ENCODE measurements at regions not wholly inside any gene's neighbourhood (a gene's known extent, or its start where the extent isn't known, plus 50 kb on each side); places are given as distances from the start of the nearest gene placed in this dataset.

- no peak for DNase-seq
- no peaks in the 10 kb centered on the region for H3K27me3 ChIP-seq (ENCODE audit: control insufficient read depth, insufficient read depth)
- H3K9me3 ChIP-seq (ENCODE audit: control insufficient read depth, low read length), result peaks cover 2% of the 10 kb centered on the region
- H3K27ac ChIP-seq (ENCODE audit: low read length), result no peak overlapping the region
- intact Hi-C loops (cut with DNase I), result no loop called here
- WGBS, result 87% methylated on average over 1 of the region's 1 CpG
- no peak for ATAC-seq
- no peaks in the 10 kb centered on the region for H3K4me1 ChIP-seq (ENCODE audit: control insufficient read depth, insufficient read depth, low read length)
- no peak overlapping the region for H3K4me3 ChIP-seq (ENCODE audit: low read length)
Measured at GRCh38 chr18:10365021-10365500, 89.4 kb upstream of the APCDD1 start.

DNA sequence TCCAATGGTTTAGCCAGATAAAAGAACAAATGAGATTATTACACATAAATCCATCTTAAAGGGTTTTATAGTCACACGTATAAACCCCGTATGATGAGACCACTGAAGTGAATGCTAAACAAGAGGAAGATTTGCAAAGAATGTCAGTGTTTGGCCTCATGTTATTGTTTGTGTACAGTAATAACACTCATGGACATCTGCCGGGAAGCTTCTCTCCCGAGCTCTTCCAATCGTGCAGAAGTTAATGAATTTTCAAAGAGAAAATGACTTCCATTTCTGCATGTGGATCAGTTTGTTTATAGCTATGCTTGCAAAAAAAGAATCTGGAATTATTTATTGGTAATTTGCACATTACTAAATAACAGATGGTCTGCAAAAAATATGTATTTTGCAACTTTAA, 88.5 kb upstream of the APCDD1 start:
- H3K27me3 ChIP-seq (ENCODE audit: control insufficient read depth, insufficient read depth), result no peaks in the 10 kb centered on the region
- intact Hi-C loops (cut with DNase I), result no loop called here
- peaks cover 2% of the 10 kb centered on the region for H3K9me3 ChIP-seq (ENCODE audit: control insufficient read depth, low read length)
- H3K27ac ChIP-seq (ENCODE audit: low read length), result no peak overlapping the region
- H3K4me3 ChIP-seq (ENCODE audit: low read length), result no peak overlapping the region
- WGBS, result 94% methylated on average over 5 of the region's 5 CpGs
- no peaks in the 10 kb centered on the region for H3K4me1 ChIP-seq (ENCODE audit: control insufficient read depth, insufficient read depth, low read length)
- ATAC-seq (no peak), DNase-seq (no peak)

DNA sequence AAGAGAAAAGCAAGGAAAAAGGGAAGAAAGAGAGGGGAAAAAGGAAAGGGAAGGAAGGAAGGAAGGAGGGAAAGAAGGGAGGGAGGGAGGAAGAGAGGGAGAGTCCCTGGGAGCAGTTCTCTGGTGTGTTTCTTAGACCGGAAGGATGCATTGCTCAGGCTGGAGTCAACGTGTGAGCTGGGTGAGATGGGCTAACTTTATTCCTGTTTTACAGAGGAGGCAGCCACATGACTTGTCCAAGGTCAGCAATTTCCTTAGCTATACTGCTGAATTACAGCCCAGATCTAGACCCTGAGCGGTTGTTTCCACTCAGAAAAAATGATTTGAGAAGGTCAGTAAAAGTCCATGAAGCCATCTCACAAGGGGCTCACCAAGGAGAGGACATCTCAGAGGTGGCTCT, 86.6 kb upstream of the APCDD1 start:
- intact Hi-C loops (cut with DNase I), result no loop called here
- H3K4me3 ChIP-seq (ENCODE audit: low read length), result no peak overlapping the region
- H3K27me3 ChIP-seq (ENCODE audit: control insufficient read depth, insufficient read depth), result no peaks in the 10 kb centered on the region
- H3K4me1 ChIP-seq (ENCODE audit: control insufficient read depth, insufficient read depth, low read length), result no peaks in the 10 kb centered on the region
- ATAC-seq (no peak), DNase-seq (no peak)
- WGBS, result 75% methylated on average over 3 of the region's 3 CpGs
- H3K27ac ChIP-seq (ENCODE audit: low read length), result no peak overlapping the region
- peaks cover 2% of the 10 kb centered on the region for H3K9me3 ChIP-seq (ENCODE audit: control insufficient read depth, low read length)

GRCh38 chr18:10368456-10369453, 85.7 kb upstream of the APCDD1 start:
- intact Hi-C loops (cut with DNase I), result no loop called here
- H3K27me3 ChIP-seq (ENCODE audit: control insufficient read depth, insufficient read depth), result no peaks in the 10 kb centered on the region
- H3K4me1 ChIP-seq (ENCODE audit: control insufficient read depth, insufficient read depth, low read length), result no peaks in the 10 kb centered on the region
- no peak for DNase-seq
- 80% methylated on average over 8 of the region's 8 CpGs for WGBS
- H3K4me3 ChIP-seq (ENCODE audit: low read length), result no peak overlapping the region
- H3K9me3 ChIP-seq (ENCODE audit: control insufficient read depth, low read length), result peaks cover 2% of the 10 kb centered on the region
- H3K27ac ChIP-seq (ENCODE audit: low read length), result no peak overlapping the region
- peak in 1 of 2 donors; percentile 39 for ATAC-seq

DNA sequence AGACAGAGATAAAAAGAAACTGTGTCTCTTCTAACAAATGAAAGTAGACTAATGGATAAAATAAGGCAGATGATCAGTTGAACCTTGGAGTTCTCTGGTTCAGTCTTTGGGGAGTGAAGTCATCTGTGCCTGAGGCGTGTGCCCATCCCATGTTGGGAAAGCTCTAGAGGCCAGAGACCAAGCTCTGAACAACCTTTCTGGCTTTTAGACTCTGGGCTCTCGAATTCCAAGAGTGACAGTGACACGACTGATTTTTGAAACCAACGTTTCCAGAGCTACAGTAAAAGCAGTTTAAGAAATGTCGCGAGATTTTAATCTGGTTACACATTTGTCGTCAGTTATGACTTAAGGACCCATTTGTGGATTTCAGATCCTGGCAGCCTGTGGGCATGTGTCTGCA, 83.7 kb upstream of the APCDD1 start:
- H3K27me3 ChIP-seq (ENCODE audit: control insufficient read depth, insufficient read depth), result no peaks in the 10 kb centered on the region
- H3K27ac ChIP-seq (ENCODE audit: low read length), result no peak overlapping the region
- intact Hi-C loops (cut with DNase I), result no loop called here
- DNase-seq, result no peak
- no peaks in the 10 kb centered on the region for H3K4me1 ChIP-seq (ENCODE audit: control insufficient read depth, insufficient read depth, low read length)
- 87% methylated on average over 7 of the region's 7 CpGs for WGBS
- H3K9me3 ChIP-seq (ENCODE audit: control insufficient read depth, low read length), result no peaks in the 10 kb centered on the region
- H3K4me3 ChIP-seq (ENCODE audit: low read length), result no peak overlapping the region
- ATAC-seq, result no peak

DNA sequence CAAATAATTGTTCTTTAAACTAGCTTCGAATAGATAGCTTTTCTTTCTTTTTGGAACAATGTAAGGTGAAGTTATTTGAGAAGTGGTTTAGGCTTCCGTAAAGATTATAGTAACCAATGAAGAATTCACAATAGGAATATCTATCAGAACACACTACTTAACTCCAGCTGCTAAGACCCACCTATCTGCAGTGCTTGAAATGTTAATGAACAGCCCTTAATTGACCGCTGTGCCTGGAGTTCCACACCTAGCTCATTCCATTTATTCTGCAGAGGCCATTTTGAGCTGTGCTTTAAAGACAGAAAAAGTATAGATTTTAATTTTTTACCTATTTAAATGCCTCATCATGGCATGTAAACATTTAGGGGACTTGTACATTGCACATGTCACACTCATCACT, 83.3 kb upstream of the APCDD1 start:
- no peaks in the 10 kb centered on the region for H3K27me3 ChIP-seq (ENCODE audit: control insufficient read depth, insufficient read depth)
- DNase-seq, result no peak
- WGBS, result 92% methylated on average over 3 of the region's 3 CpGs

GRCh38 chr18:10374195-10374594, 80.2 kb upstream of the APCDD1 start:
- ATAC-seq (no peak), DNase-seq (peak in 1 of 3 donors; percentile 58)
- H3K9me3 ChIP-seq (ENCODE audit: control insufficient read depth, low read length), result no peaks in the 10 kb centered on the region
- 91% methylated on average over 10 of the region's 10 CpGs for WGBS
- H3K27me3 ChIP-seq (ENCODE audit: control insufficient read depth, insufficient read depth), result no peaks in the 10 kb centered on the region
- intact Hi-C loops (cut with DNase I), result no loop called here
- no peak overlapping the region for H3K27ac ChIP-seq (ENCODE audit: low read length)
- H3K4me1 ChIP-seq (ENCODE audit: control insufficient read depth, insufficient read depth, low read length), result no peaks in the 10 kb centered on the region
- no peak overlapping the region for H3K4me3 ChIP-seq (ENCODE audit: low read length)

More for the DNA sequence above, 83.3 kb upstream of the APCDD1 start:
- H3K9me3 ChIP-seq (ENCODE audit: control insufficient read depth, low read length), result no peaks in the 10 kb centered on the region
- no peak for ATAC-seq
- intact Hi-C loops (cut with DNase I), result no loop called here
- H3K4me3 ChIP-seq (ENCODE audit: low read length), result no peak overlapping the region
- H3K27ac ChIP-seq (ENCODE audit: low read length), result no peak overlapping the region
- no peaks in the 10 kb centered on the region for H3K4me1 ChIP-seq (ENCODE audit: control insufficient read depth, insufficient read depth, low read length)

- no peaks in the 10 kb centered on the region for H3K9me3 ChIP-seq (ENCODE audit: control insufficient read depth, low read length)
- ATAC-seq (no peak), DNase-seq (no peak)
- H3K4me3 ChIP-seq (ENCODE audit: low read length), result no peak overlapping the region
- H3K27ac ChIP-seq (ENCODE audit: low read length), result no peak overlapping the region
- H3K4me1 ChIP-seq (ENCODE audit: control insufficient read depth, insufficient read depth, low read length), result no peaks in the 10 kb centered on the region
- intact Hi-C loops (cut with DNase I), result no loop called here
- WGBS, result 89% methylated on average over 16 of the region's 16 CpGs
- no peaks in the 10 kb centered on the region for H3K27me3 ChIP-seq (ENCODE audit: control insufficient read depth, insufficient read depth)
Measured at GRCh38 chr18:10374636-10375293, 79.7 kb upstream of the APCDD1 start.

- no peak overlapping the region for H3K4me3 ChIP-seq (ENCODE audit: low read length)
- H3K27me3 ChIP-seq (ENCODE audit: control insufficient read depth, insufficient read depth), result no peaks in the 10 kb centered on the region
- intact Hi-C loops (cut with DNase I), result no loop called here
- no peaks in the 10 kb centered on the region for H3K4me1 ChIP-seq (ENCODE audit: control insufficient read depth, insufficient read depth, low read length)
- H3K9me3 ChIP-seq (ENCODE audit: control insufficient read depth, low read length), result no peaks in the 10 kb centered on the region
- ATAC-seq (peak; percentile 91 to 93), DNase-seq (peak; percentile 58 to 91 (median 83))
- H3K27ac ChIP-seq (ENCODE audit: low read length), result no peak overlapping the region
- WGBS, result 56% methylated on average over 10 of the region's 10 CpGs
Measured at GRCh38 chr18:10376731-10377130, 77.7 kb upstream of the APCDD1 start.

- WGBS, result 97% methylated on average over 1 of the region's 1 CpG
- no peak for DNase-seq
- Histone ChIP-seq H3K4me3 (ENCODE audit: low read length) (no peak overlapping the region), H3K4me1 (ENCODE audit: control insufficient read depth, insufficient read depth, low read length) (no peaks in the 10 kb centered on the region), H3K27me3 (ENCODE audit: control insufficient read depth, insufficient read depth) (no peaks in the 10 kb centered on the region), H3K9me3 (ENCODE audit: control insufficient read depth, low read length) (no peaks in the 10 kb centered on the region), H3K27ac (ENCODE audit: low read length) (no peak overlapping the region)
- no peak for ATAC-seq
- intact Hi-C loops (cut with DNase I), result no loop called here
Measured at GRCh38 chr18:10377956-10378355, 76.5 kb upstream of the APCDD1 start.

GRCh38 chr18:10378688-10379420, 75.6 kb upstream of the APCDD1 start:
- no peaks in the 10 kb centered on the region for H3K4me1 ChIP-seq (ENCODE audit: control insufficient read depth, insufficient read depth, low read length)
- H3K27ac ChIP-seq (ENCODE audit: low read length), result no peak overlapping the region
- ATAC-seq (no peak), DNase-seq (no peak)
- no peak overlapping the region for H3K4me3 ChIP-seq (ENCODE audit: low read length)
- 64% methylated on average over 6 of the region's 6 CpGs for WGBS
- intact Hi-C loops (cut with DNase I), result no loop called here
- no peaks in the 10 kb centered on the region for H3K9me3 ChIP-seq (ENCODE audit: control insufficient read depth, low read length)
- no peaks in the 10 kb centered on the region for H3K27me3 ChIP-seq (ENCODE audit: control insufficient read depth, insufficient read depth)

Measured in right cardiac atrium (tissue), 5 donors.